RPMI7951 (cell line): ENCODE measurements at regions not wholly inside any gene's neighbourhood (a gene's known extent, or its start where the extent isn't known, plus 50 kb on each side); places are given as distances from the start of the nearest gene placed in this dataset.

Experiments used
- DNase-seq: peaks from one replicate; pipeline ENCODE4 v3.0.0-alpha.2; 2012; ENCODE audit warnings: low read depth

DNA sequence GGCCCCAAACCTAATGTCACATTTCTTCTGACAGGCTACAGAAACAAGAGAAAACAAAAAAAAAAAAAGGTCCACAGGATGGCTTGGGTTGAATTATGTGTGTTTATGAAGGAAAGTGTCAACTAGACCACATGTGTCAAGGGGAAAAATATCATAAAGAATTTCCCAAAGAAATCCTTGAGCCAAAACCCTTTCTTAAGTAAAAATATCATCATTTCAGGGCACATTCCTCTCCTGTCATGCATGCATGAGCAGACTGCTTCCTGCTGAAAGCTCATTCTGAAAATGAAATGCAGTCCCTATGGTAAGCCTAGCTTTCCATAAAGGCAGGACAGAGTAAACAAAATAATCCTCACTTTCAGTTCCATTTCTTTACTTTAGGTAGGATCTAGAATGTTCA, 85.7 kb upstream of the RBBP8 start:
- no peak for DNase-seq

DNA sequence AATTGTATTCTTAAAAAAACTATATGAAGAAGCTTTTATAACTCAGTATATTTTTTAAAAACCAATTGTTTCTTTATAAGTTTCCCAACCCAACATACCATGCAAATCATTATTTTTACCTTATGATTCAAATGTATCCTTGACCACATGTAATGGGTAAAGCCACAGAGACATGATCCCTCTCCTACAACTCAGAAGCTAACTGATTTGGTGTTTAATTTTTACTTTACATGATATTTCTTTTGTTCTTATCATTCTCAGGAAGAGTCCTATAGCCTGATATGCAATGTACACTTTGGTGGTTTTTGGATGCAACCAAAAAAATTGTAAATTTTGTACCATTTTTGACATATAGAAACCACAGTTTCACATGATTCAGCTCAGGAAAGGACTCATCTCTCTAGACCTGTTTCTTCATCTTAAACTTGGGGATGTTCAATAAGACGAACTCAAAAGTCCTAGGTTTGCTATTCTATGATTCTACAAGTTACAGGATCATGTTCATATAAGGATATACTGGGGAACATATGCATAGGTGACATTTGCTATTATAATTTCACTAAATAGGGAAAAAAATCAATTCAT, 85.2 kb upstream of the RBBP8 start:
- no peak for DNase-seq

DNA sequence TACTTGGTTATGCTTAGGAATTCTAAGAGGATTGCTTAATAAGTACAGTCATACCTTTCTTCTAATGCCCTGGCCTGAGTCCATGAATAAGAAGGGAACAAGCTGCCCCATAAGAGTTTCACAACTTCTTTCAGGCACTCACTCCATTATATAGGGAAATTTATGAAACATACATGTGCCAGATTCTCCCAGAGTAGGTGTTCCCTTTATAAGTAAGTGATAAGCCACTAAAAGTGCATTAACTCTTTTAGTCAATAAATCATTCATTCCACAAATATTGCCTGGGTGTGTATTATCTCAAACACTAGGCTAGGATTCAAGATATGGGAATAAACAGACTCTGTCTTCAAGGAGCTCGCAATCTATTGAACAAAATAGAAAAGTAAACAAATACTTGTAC, 84.5 kb upstream of the RBBP8 start:
- DNase-seq: no peak

DNA sequence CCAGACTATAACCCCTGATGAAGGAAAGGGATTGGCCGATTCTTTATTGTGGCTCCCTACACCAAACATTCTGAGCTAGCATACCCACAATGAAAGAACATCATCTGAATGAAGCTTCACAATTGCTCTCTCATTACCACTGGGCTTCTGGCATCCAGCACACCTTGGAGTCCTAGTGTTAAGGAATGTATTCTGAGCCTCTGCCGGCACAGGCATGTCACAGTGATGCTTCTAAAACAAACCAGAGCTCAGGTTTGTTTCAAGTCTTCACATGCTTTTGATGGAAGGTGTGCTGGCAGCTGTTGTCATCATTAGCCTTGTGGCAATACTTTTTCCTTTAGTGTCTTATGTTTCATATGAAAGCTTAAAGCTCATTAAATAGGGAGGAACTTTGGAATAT, 76.3 kb upstream of the RBBP8 start:
- DNase-seq: no peak

DNA sequence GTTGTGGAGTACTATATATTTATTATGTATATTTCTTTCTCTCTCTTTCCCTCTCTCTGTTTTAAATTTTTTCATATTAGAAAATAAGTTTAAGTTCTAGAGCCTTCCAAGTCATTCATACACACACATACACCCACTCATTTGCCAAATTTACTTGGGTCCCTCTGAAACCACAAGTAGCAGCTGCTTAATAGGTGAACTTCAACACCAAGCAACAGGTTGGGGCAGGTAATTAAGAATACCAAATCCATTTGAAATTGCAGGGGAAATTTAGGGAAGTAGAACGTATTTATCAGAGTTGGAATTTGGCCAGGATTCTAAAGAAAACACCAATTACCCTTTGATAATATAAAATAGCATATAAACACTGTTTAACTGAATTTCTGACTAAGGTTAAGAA, 75.0 kb upstream of the RBBP8 start:
- DNase-seq: no peak

DNA sequence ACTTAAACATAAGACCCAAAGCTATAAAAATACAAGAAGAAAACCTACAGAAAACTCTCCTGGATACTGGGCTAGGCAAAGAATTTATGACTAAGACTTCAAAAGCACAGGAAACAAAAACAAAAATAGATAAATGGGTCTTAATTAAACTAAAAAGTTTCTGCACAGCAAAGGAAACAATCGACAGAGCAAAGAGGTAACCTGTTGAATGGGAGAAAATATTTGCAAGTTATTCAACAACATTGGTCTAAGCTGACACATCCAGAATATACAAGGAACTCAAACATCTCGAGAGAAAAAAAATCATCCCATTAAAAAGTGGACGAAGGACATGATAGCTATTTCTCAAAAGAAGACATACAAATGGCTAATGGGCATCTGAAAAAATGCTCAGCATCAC, 72.3 kb upstream of the RBBP8 start:
- DNase-seq: no peak

DNA sequence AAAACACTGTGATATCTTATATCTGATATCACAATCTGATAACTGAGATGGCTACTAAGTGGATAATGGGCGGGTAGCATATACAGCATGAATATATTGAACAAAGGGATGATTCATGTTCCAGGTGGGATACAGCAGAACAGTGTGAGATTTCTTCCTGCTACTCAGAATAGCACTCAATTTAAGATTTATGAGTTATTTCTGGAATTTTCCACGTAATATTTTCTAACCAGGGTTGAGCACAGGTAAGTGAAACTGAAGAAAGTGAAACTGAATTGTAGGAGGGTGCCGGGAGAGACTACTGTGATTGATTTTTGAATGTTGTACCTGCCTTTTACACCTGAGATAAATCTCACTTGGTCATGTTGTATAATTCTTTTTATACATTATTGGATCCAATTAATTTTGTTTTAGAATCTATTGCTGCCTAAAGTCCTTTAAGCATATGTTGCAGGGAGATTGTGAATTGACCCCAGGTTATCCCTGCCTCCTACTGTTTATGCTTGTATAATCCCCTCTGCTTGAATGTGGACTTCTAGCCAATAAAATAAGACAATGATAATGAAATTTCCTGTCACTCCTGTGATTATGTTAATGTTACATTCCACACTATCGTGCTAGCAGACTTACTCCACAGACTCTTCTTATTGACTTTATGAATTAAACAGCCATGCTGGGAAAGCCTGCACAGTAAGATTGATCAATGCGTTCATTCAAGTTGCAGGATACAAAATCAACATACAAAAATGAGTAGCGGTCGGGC, 67.6 kb upstream of the RBBP8 start:
- no peak for DNase-seq

DNA sequence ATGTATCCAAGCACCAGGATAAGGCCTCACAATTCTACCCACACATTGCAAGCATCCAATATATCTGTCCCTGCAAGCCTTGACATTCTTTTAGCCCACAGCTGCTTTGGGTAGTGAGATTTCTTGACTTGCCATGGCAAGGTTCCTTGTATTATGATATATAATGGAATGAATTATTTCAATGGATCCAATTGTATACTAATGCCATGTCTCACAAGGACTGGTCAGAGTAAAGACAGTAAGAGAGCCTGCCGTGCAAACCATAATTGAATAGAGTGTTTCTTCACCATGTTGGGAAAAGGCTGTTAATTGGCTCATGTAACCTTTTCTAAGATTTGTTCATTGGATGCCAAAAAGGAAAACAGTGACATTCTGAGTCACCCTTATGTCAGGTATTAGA, 64.3 kb upstream of the RBBP8 start:
- no peak for DNase-seq

DNA sequence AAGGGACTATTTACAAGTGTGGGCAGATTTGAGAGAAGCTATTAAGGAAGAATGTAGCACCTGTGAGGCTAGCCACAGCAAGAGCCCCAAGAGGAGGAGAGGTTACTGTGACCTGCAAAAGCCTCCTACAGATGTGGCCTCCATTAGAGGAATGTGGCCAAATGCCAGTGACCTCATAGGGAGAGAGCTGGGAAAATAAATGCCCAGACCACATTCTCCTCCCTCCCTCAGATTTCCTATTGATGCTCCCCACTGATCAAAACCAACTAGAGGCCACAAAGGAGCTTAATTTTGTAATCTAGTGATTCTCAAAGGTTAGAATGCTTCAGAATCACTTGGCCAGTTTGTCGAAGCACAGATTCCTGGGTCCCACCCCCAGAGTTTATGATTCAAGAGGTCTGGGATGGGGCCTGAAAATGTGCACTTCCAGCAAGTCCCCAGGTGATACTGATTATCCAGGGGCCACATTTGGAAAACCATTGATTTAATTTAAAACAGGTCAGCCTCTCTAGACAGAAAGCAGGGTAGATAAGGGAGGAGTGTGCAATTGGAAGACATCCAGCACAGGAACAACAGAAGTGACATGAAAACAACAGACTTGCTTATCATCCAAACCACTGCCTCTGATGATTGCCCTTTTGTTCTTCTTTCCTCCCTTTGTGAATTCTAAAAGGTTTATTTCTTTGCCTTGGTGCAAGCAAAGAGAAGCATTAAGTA, 61.2 kb upstream of the RBBP8 start:
- DNase-seq: peak; percentile 63

DNA sequence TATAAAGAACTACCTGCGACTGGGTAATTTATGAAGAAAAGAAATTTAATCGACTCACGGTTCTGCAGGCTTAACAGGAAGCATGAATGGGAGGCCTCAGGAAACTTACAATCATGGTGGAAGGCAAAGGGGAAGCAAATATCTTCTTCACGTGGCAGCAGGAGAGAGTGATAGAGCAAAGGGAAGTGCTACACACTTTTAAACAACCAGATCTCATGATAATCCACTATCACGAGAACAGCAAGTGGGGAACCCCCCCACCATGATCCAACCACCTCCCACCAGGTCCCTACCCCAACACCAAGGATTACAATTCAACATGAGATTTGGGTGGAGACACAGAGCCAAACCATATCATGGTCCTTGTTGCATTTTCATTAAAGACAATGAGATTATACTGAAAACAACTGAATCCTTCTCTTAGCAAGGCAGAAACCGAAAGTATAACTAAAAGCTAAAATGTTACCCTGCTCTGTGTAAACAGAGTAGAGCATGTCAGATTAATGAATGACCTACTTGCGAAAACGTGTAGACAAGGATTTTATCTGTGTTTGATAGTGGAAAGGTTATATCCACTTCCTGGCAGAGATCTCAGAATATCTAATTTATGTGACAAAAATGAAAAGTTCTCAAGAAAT, 60.1 kb upstream of the RBBP8 start:
- peak; percentile 2 for DNase-seq

DNA sequence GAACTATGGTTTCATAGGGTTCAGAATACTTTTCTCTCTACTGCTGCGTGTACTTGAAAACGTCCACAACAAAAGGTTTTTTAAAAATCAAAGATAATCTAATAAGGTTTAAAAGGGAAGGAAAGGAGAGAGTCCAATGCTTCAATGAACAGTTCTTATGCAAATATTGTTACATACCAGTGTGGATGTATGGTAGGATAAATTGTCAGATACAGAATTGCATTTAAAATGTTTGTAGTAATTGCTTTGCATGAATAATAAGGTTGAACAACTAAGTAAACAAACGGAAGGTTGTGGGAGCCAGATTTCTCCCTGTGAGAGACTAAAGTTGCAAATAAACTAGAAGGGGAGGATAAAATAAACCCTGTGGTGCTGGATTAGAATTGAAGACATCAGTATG, 53.8 kb upstream of the RBBP8 start:
- no peak for DNase-seq

DNA sequence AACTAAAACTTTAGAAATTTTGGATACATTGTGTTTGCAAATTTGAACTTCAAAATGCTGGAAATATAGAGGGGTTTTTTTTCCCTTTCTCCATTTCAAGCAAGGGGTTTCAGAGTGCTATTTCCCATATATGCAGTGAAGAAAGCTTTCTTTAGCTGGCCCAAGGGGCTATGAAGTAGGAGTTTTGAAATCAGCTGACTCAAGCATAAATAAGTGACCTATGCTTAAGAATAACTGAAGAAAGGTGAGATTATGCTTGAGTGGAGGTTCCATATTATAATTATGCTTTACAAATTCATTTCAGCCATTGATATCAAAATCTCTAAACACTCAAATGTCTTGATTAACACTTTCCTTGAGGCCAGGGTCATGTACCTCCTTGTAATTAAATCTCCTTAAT, 51.0 kb upstream of the RBBP8 start:
- no peak for DNase-seq

DNA sequence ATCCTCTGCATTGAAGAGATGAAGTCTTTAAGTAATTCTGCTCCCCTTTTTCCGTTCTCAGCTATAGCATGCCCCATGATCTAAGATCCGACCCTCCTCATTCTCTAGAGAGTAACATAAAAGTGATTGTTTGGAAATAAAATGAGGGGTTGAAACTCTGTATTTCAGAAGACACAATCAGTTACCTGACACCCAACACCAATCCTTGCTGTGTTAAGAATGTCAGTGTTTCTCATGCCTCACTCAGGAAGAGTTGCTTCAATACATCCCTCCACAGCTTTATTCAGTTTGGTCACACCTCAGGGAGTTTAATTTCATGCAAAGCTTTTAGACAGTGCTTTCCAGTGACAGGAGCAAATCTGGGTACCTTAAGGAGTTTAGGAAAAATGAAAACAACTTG, 49.9 kb upstream of the RBBP8 start:
- no peak for DNase-seq
